Fibroblast of villous mesenchyme (primary cell): ENCODE measurements at regions not wholly inside any gene's neighbourhood (a gene's known extent, or its start where the extent isn't known, plus 50 kb on each side); places are given as distances from the start of the nearest gene placed in this dataset.
A peak's percentile ranks its signal among the peaks of the same experiment; 100 is the strongest.
"Not testable (repeated sequence)": the region's sequence is repeated elsewhere in the genome, so short reads cannot be mapped to it uniquely, and the experiment has no call there.

Experiments used
- DNase-seq: peaks from one replicate; pipeline ENCODE4 v3.0.0-alpha.2; 2010; ENCODE audit warnings: low read depth
- H3K4me3 ChIP-seq: 2 replicates; pipeline ENCODE4 v1.5.1; 2011; ENCODE audit warnings: low read depth, mild to moderate bottlenecking, low read length
- TF ChIP-seq, protein P1 (sequence below): IDR thresholded peaks from 2 replicates; pipeline ENCODE4 v1.5.1; 2012; ENCODE audit warnings: low read depth, mild to moderate bottlenecking, low read length; ENCODE audit not compliant: insufficient read depth

DNA sequence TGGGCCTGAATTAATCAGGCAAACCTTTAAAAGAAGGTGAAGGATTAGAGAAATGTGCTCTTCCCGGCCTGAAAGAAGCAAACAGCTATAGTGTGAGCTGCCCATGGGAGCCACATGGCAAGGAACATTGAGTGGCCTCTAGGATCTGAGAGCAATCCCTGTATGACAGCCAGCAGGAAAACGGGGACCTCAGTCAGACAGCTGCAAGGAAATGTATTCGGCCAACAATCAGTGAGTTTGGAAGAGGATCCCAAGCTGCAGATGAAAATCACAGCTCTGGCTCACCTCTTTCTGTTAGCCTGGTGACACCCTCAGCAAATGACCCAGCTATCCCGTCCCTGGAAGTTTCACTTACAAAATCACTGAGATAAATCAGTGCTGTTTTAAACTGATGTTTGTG is 309.2 kb downstream of the SH3GL2 start:
- H3K4me3 ChIP-seq: no peak overlapping the region
- TF ChIP-seq, protein P1, sequence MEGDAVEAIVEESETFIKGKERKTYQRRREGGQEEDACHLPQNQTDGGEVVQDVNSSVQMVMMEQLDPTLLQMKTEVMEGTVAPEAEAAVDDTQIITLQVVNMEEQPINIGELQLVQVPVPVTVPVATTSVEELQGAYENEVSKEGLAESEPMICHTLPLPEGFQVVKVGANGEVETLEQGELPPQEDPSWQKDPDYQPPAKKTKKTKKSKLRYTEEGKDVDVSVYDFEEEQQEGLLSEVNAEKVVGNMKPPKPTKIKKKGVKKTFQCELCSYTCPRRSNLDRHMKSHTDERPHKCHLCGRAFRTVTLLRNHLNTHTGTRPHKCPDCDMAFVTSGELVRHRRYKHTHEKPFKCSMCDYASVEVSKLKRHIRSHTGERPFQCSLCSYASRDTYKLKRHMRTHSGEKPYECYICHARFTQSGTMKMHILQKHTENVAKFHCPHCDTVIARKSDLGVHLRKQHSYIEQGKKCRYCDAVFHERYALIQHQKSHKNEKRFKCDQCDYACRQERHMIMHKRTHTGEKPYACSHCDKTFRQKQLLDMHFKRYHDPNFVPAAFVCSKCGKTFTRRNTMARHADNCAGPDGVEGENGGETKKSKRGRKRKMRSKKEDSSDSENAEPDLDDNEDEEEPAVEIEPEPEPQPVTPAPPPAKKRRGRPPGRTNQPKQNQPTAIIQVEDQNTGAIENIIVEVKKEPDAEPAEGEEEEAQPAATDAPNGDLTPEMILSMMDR: no peak
- no peak for DNase-seq

DNA sequence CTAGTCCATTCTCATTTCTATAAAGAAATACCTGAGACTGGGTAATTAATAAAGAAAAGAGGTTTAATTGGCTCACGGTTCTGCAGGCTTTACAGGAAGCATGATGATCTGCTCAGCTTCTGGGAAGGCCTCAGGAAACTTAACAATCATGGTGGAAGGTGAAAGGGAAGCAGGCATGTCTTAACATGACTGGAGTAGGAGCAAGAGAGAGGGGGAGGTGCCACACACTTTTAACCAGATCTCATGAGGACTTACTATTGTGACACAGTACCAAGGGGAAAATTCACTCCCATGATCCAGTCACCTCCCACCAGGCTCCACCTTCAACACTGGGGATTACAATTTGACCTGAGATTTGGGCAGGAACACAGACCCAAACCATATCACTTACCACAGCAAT is 310.1 kb downstream of the SH3GL2 start:
- H3K4me3 ChIP-seq, DNase-seq: not testable (repeated sequence)

DNA sequence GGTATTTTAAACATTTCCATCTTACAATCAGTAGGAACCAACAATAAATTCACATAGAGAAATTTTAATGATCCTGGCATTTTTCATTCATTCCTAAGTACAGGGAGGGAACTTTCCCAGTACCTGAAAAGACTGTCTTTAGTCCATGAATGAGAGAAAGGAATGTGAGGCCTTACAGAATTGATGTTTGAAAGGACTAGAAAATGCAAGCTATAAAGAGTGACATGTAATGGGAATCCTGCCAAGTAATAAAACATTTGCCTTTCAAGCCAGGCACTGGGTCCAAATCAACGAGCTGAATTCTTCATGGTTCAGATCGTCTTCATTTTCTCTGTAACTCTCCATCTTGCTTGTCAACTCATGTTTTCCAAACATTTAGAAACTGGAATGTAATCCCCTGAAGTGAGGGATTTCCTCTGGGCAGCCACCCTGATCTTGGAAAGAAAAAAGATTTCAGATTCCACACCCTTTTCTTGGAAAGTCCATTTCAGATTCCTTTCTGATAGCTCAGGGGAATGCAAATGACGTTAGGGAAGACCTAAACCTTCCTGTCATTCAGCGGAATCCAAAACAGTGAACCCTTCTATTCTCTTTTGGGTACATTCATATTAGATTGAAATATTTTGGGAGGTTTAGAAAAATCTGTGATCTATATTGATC is 315.8 kb downstream of the SH3GL2 start:
- DNase-seq: no peak
- TF ChIP-seq, protein P1: no peak
- H3K4me3 ChIP-seq: no peak overlapping the region

DNA sequence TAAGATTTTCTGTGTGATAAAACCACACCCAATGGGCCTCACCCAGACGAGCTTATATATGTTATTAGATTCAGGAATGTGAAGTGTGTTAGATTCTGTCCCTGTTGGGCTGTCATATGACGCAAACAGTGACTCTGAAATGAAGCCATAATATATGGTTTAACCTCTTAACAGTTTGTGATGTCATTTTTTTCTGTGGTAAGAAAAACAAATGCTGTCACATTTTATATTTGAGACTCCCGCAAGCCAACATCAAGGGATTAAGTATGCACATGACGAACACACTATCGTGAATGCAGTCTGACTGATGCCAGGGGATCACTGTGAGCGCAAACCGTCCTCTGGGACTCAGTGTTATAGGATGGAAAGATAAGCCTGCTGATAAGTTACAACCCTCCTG is 321.7 kb downstream of the SH3GL2 start:
- DNase-seq: peak; percentile 38
- TF ChIP-seq, protein P1: no peak
- H3K4me3 ChIP-seq: no peak overlapping the region

DNA sequence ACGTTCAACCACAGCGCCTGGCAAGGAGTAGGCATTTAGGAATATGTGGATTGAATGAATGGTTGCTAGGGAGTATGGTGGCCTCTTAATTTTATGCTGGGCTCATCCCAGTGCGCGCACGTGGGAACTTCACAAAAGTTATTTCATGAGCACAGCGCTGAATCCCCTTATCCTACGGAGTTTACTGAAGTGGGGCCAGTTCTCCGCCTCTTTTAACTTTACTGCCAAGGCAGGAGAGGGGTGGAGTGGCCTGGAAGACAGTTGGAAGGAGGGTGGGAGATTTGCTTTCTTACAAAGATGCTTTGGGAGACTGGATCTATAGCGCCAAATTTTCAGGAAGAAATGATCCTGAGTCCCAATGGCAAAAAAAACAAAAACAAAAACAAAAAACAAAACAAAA is 326.5 kb downstream of the SH3GL2 start:
- TF ChIP-seq, protein P1: no peak
- H3K4me3 ChIP-seq: no peak overlapping the region
- no peak for DNase-seq

DNA sequence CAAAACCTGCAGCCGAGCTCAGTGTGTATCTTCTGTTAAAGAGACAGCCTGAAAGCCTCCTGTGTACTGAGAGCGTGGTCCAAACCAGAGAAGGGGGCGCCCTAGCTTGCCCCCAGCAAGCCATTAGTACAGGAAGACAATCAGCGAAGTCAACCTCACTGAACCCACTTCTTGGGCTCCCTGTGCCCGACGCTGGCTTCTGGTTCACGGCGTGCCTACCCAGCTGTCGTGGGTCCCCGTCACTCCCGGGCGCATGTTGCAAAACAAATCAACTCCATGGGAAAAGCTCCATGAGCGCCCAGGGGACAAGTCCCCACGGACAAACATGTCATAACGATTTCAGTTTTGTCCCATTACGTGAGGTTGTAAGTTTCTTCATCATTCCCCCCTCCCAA is 326.9 kb downstream of the SH3GL2 start:
- TF ChIP-seq, protein P1: no peak
- H3K4me3 ChIP-seq: no peak overlapping the region
- DNase-seq: no peak

DNA sequence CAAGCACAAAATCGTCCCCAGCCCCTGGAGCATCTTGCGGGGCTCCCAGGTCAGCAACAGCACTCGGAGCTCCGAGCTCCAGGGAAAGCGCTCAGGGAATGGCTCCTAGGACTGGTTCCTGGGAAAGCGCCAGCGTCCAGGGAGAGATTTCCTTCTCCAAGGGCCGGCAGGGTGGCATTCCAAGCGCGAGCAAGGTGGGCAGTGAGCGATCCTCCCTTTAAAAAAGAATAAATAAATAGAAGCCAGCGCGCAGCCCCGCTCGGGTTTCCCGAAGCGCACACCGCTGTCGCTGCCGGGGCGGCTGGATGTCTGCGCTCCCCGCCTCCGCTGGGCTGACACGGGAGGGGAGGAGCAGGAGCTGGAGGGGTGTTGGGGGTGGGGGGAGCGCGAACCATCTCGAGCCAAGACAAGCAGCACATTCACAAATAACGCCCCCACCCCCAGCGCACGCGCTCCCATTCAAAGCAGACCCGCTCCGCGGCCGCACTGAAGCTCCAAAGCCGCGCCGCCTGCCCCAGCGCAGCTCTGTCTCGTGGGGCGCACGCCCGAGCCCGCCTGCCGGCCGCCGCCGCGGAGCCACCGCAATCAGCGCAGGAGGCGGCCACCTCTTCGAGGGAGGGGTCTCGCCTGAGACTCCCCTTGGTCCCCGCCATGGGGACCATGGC is 327.4 kb downstream of the SH3GL2 start:
- no peak for DNase-seq
- TF ChIP-seq, protein P1: no peak
- H3K4me3 ChIP-seq: no peak overlapping the region
